H9 (cell line): ENCODE measurements at regions not wholly inside any gene's neighbourhood (a gene's known extent, or its start where the extent isn't known, plus 50 kb on each side); places are given as distances from the start of the nearest gene placed in this dataset.

Experiments used
- DNase-seq: peaks from one replicate; pipeline ENCODE4 v3.0.0-alpha.2; 2017
- H2AFZ ChIP-seq: one replicate; pipeline ENCODE4 v1.6.1; 2013; ENCODE audit warnings: mild to moderate bottlenecking, low read length, control low read depth, moderate library complexity
- H2AK5ac ChIP-seq: 2 replicates; pipeline ENCODE4 v1.6.1; 2013; ENCODE audit warnings: low read length, control low read depth, mixed read lengths; ENCODE audit not compliant: insufficient read length
- H2BK120ac ChIP-seq: one replicate; pipeline ENCODE4 v1.6.1; 2013; ENCODE audit warnings: low read depth, mild to moderate bottlenecking, low read length, control low read depth, inconsistent platforms; ENCODE audit not compliant: poor library complexity, severe bottlenecking
- H2BK12ac ChIP-seq: 2 replicates; pipeline ENCODE4 v1.6.1; 2013; ENCODE audit warnings: low read length, control low read depth, mixed read lengths, low read depth; ENCODE audit not compliant: insufficient read length
- H2BK15ac ChIP-seq: 2 replicates; pipeline ENCODE4 v1.6.1; 2013; ENCODE audit warnings: low read depth, low read length, control low read depth
- H2BK20ac ChIP-seq: one replicate; pipeline ENCODE4 v1.6.1; 2013; ENCODE audit warnings: low read depth, mild to moderate bottlenecking, low read length, control low read depth, inconsistent platforms; ENCODE audit not compliant: poor library complexity, severe bottlenecking
- H2BK5ac ChIP-seq: 2 replicates; pipeline ENCODE4 v1.6.1; 2013; ENCODE audit warnings: low read length, control low read depth, mixed read lengths; ENCODE audit not compliant: insufficient read length
- H3K14ac ChIP-seq: 2 replicates; pipeline ENCODE4 v1.6.1; 2013; ENCODE audit warnings: low read length, control low read depth; ENCODE audit not compliant: insufficient read depth
- H3K18ac ChIP-seq: 2 replicates; pipeline ENCODE4 v1.6.1; 2013; ENCODE audit warnings: low read depth, mild to moderate bottlenecking, mixed read lengths, low read length, control low read depth; ENCODE audit not compliant: insufficient read length
- H3K23ac ChIP-seq: 2 replicates; pipeline ENCODE4 v1.6.1; 2013; ENCODE audit warnings: low read length, control low read depth, mixed read lengths, low read depth; ENCODE audit not compliant: insufficient read length
- H3K23me2 ChIP-seq: 2 replicates; pipeline ENCODE4 v1.6.1; 2013; ENCODE audit warnings: low read depth, mild to moderate bottlenecking, mixed read lengths, low read length, control low read depth; ENCODE audit not compliant: insufficient read length, poor library complexity, severe bottlenecking
- H3K27ac ChIP-seq: 2 replicates; pipeline ENCODE4 v1.5.1; 2013; ENCODE audit warnings: low read length, control low read depth, mixed read lengths, low read depth; ENCODE audit not compliant: insufficient read length
- H3K27me3 ChIP-seq: 2 replicates; pipeline ENCODE4 v1.6.1; 2013; ENCODE audit warnings: low read length, control low read depth, inconsistent platforms; ENCODE audit not compliant: insufficient read depth
- H3K4ac ChIP-seq: 2 replicates; pipeline ENCODE4 v1.6.1; 2013; ENCODE audit warnings: low read depth, mild to moderate bottlenecking, control low read depth, inconsistent platforms, low read length, moderate library complexity
- H3K4me1 ChIP-seq: 2 replicates; pipeline ENCODE4 v1.6.1; 2013; ENCODE audit warnings: low read length, control low read depth, inconsistent platforms; ENCODE audit not compliant: insufficient read depth
- H3K4me2 ChIP-seq: 2 replicates; pipeline ENCODE4 v1.6.1; 2013; ENCODE audit warnings: low read length, control low read depth, mixed read lengths; ENCODE audit not compliant: insufficient read length, insufficient read depth
- H3K56ac ChIP-seq: 2 replicates; pipeline ENCODE4 v1.6.1; 2013; ENCODE audit warnings: low read depth, mild to moderate bottlenecking, mixed read lengths, low read length, control low read depth; ENCODE audit not compliant: insufficient read length
- H3K79me1 ChIP-seq: 2 replicates; pipeline ENCODE4 v1.6.1; 2013; ENCODE audit warnings: low read depth, mild to moderate bottlenecking, moderate library complexity, low read length, control low read depth, inconsistent platforms; ENCODE audit not compliant: insufficient read depth, poor library complexity, severe bottlenecking
- H3K79me2 ChIP-seq: 2 replicates; pipeline ENCODE4 v1.6.1; 2013; ENCODE audit warnings: low read length, control low read depth, inconsistent platforms; ENCODE audit not compliant: insufficient read depth
- H3K9ac ChIP-seq: 2 replicates; pipeline ENCODE4 v1.6.1; 2013; ENCODE audit warnings: low read length, control low read depth, mixed read lengths; ENCODE audit not compliant: insufficient read length; ENCODE audit errors: extremely low read depth
- H3K9me3 ChIP-seq: one replicate; pipeline ENCODE4 v1.6.1; 2013; ENCODE audit warnings: low read depth, low read length, inconsistent platforms; ENCODE audit not compliant: control insufficient read depth
- H3T11ph ChIP-seq: one replicate; pipeline ENCODE4 v1.6.1; 2013; ENCODE audit warnings: mild to moderate bottlenecking, low read length, control low read depth, inconsistent platforms
- H4K20me1 ChIP-seq: one replicate; pipeline ENCODE4 v1.6.1; 2013; ENCODE audit not compliant: control insufficient read depth, insufficient read length, insufficient read depth
- H4K5ac ChIP-seq: 2 replicates; pipeline ENCODE4 v1.6.1; 2013; ENCODE audit warnings: low read depth, mild to moderate bottlenecking, mixed read lengths, low read length, control low read depth; ENCODE audit not compliant: insufficient read length
- H4K8ac ChIP-seq: replicated peaks from 2 replicates; pipeline ENCODE4 v1.6.1; 2013; ENCODE audit warnings: low read length, control low read depth, mixed read lengths, low read depth; ENCODE audit not compliant: insufficient read length
- H4K91ac ChIP-seq: 2 replicates; pipeline ENCODE4 v1.6.1; 2013; ENCODE audit warnings: low read depth, mild to moderate bottlenecking, moderate library complexity, mixed read lengths, low read length, control low read depth; ENCODE audit not compliant: insufficient read length
- H3K27ac Mint-ChIP-seq, 3 experiments: 2 replicates in 2 of 3; 3 replicates in 1 of 3; pipeline ENCODE4 v1.8.0; 2020 to 2021; ENCODE audit warnings: mixed read lengths in 3 of 3, mild to moderate bottlenecking in 1 of 3, moderate library complexity in 1 of 3
- H3K27me3 Mint-ChIP-seq: 2 replicates; pipeline ENCODE4 v1.8.0; 2021; ENCODE audit warnings: low read depth, mild to moderate bottlenecking, moderate library complexity, mixed read lengths
- H3K36me3 Mint-ChIP-seq, 3 experiments: 2 replicates in 2 of 3; 3 replicates in 1 of 3; pipeline ENCODE4 v1.8.0; 2020 to 2021; ENCODE audit warnings: low read depth in 3 of 3, mixed read lengths in 3 of 3; ENCODE audit not compliant: insufficient read depth in 1 of 3
- H3K4me1 Mint-ChIP-seq, 2 experiments: 2 replicates each; pipeline ENCODE4 v1.8.0; 2020; ENCODE audit warnings: mixed read lengths in 2 of 2
- H3K4me3 Mint-ChIP-seq, 2 experiments: 2 replicates in 1 of 2; 3 replicates in 1 of 2; pipeline ENCODE4 v1.8.0; 2020 to 2021; ENCODE audit warnings: mild to moderate bottlenecking in 2 of 2, mixed read lengths in 2 of 2, moderate library complexity in 1 of 2
- H3K9me3 Mint-ChIP-seq, 2 experiments: 2 replicates in 1 of 2; 3 replicates in 1 of 2; pipeline ENCODE4 v1.8.0; 2020; ENCODE audit warnings: mild to moderate bottlenecking in 2 of 2, mixed read lengths in 2 of 2, moderate library complexity in 1 of 2
- WGBS: extraction: QIAGEN DNeasy Blood & Tissue Kit; methylation state at CpG from one replicate; pipeline ENCODE4 v1.1.7; 2013; ENCODE audit warnings: missing lambda C conversion rate, low lambda C conversion rate, mixed read lengths; ENCODE audit not compliant: insufficient read length; ENCODE audit errors: extremely low coverage; 5-methylcytosine and 5-hydroxymethylcytosine counted together
- TF ChIP-seq, protein P1 (sequence below): fragments of 200-600 bp; sonication (generic); conservative IDR thresholded peaks from 3 replicates; pipeline ENCODE4 v1.8.0; 2021; ENCODE audit warnings: antibody characterized with exemption, mild to moderate bottlenecking

DNA sequence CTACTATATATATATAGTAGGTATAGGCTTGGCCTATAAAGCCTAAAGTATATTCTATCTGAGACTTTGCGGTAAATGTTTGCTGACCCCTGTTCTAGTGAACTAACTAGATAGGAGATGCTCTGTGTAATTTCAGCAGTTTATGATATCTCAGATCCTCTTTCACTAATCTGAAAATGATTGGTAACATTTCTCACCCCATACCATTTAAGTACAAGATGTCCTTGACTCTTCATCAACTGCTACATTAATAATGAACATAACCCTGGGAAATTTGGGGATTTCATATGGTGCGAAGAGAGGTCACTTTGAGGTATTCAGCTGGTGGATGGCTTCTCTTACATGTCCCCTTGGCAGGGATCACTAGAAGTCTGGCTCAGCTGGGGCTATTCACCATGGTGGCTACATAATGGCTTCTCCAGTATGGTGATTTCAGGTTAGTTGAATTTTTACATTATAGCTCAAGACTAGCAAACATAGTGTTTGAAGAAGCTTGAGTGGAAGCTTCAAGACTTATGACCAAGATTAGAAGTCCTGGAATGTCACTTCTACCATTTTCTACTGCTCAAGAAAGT is 103.6 kb upstream of the MYCBP2 start:
- Histone ChIP-seq H3T11ph (no peak overlapping the region), H3K9me3 (no peaks in the 10 kb centered on the region), H2BK20ac (no peak overlapping the region), H3K23me2 (no peaks in the 10 kb centered on the region), H2BK5ac (no peak overlapping the region), H3K56ac (no peak overlapping the region), H2BK12ac (no peak overlapping the region), H3K18ac (no peak overlapping the region), H3K27ac (no peak overlapping the region), H2BK120ac (no peak overlapping the region), H4K20me1 (no peaks in the 10 kb centered on the region), H3K4ac (no peak overlapping the region), H3K4me2 (no peak overlapping the region), H2BK15ac (no peak overlapping the region), H4K91ac (no peak overlapping the region), H3K4me1 (no peaks in the 10 kb centered on the region), H3K79me2 (no peaks in the 10 kb centered on the region), H2AK5ac (no peak overlapping the region), H4K8ac (no peak overlapping the region), H4K5ac (no peak overlapping the region), H3K9ac (no peak overlapping the region), H3K14ac (no peak overlapping the region), H2AFZ (no peak overlapping the region), H3K23ac (no peak overlapping the region), H3K27me3 (no peaks in the 10 kb centered on the region), H3K79me1 (no peaks in the 10 kb centered on the region)
- Mint-ChIP-seq H3K27me3 (no peaks in the 10 kb centered on the region), H3K4me3 (no peak overlapping the region), H3K9me3 (no peaks in the 10 kb centered on the region), H3K27ac (no peak overlapping the region), H3K4me1 (no peaks in the 10 kb centered on the region), H3K36me3 (no peaks in the 10 kb centered on the region)
- DNase-seq: no peak
- no CpG with 5 or more reads among the region's 2 CpGs for WGBS
- TF ChIP-seq, protein P1, sequence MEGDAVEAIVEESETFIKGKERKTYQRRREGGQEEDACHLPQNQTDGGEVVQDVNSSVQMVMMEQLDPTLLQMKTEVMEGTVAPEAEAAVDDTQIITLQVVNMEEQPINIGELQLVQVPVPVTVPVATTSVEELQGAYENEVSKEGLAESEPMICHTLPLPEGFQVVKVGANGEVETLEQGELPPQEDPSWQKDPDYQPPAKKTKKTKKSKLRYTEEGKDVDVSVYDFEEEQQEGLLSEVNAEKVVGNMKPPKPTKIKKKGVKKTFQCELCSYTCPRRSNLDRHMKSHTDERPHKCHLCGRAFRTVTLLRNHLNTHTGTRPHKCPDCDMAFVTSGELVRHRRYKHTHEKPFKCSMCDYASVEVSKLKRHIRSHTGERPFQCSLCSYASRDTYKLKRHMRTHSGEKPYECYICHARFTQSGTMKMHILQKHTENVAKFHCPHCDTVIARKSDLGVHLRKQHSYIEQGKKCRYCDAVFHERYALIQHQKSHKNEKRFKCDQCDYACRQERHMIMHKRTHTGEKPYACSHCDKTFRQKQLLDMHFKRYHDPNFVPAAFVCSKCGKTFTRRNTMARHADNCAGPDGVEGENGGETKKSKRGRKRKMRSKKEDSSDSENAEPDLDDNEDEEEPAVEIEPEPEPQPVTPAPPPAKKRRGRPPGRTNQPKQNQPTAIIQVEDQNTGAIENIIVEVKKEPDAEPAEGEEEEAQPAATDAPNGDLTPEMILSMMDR: no peak
